ENCODE measurements at regions not wholly inside any gene's neighbourhood (a gene's known extent, or its start where the extent isn't known, plus 50 kb on each side); places are given as distances from the start of the nearest gene placed in this dataset.

GRCh38 chr15:68487087-68487843 lies 55.3 kb upstream of the ITGA11 start:
- TF ChIP-seq ARNTL (CRISPR knock-in tag; IDR thresholded peaks at IDR 0.05; ENCODE audit: borderline replicate concordance, low read depth): no peak
- no peak for TF ChIP-seq PATZ1 (CRISPR knock-in tag; IDR thresholded peaks at IDR 0.05; ENCODE audit: borderline replicate concordance)
- TF ChIP-seq POU6F1 (CRISPR knock-in tag; IDR thresholded peaks at IDR 0.05; ENCODE audit: borderline replicate concordance, low read depth): no peak
- no peak for TF ChIP-seq OSR1 (CRISPR knock-in tag; IDR thresholded peaks at IDR 0.05)
- TF ChIP-seq CSRNP3 (CRISPR knock-in tag; IDR thresholded peaks at IDR 0.05): no peak
- no peak for TF ChIP-seq PPARA (CRISPR knock-in tag; IDR thresholded peaks at IDR 0.05; ENCODE audit: borderline replicate concordance)
- no peak for TF ChIP-seq RARB (CRISPR knock-in tag; IDR thresholded peaks at IDR 0.05)
- no peak for TF ChIP-seq BACH2 (CRISPR knock-in tag; IDR thresholded peaks at IDR 0.05; ENCODE audit: borderline replicate concordance)
- no peak for TF ChIP-seq SNAI2 (CRISPR knock-in tag; IDR thresholded peaks at IDR 0.05)
- TF ChIP-seq ZFP30 (CRISPR knock-in tag; IDR thresholded peaks at IDR 0.05): no peak
- no peak for TF ChIP-seq ESRRG (CRISPR knock-in tag; IDR thresholded peaks at IDR 0.05)
- no peak for TF ChIP-seq CSDC2 (CRISPR knock-in tag; IDR thresholded peaks at IDR 0.05)
- TF ChIP-seq ZFP3 (CRISPR knock-in tag; IDR thresholded peaks at IDR 0.05): no peak
- TF ChIP-seq TCF4 (CRISPR knock-in tag; IDR thresholded peaks at IDR 0.05; ENCODE audit: borderline replicate concordance): no peak
